ENCODE measurements at regions not wholly inside any gene's neighbourhood (a gene's known extent, or its start where the extent isn't known, plus 50 kb on each side); places are given as distances from the start of the nearest gene placed in this dataset.
"Not testable (repeated sequence)": the region's sequence is repeated elsewhere in the genome, so short reads cannot be mapped to it uniquely, and the experiment has no call there.

DNA sequence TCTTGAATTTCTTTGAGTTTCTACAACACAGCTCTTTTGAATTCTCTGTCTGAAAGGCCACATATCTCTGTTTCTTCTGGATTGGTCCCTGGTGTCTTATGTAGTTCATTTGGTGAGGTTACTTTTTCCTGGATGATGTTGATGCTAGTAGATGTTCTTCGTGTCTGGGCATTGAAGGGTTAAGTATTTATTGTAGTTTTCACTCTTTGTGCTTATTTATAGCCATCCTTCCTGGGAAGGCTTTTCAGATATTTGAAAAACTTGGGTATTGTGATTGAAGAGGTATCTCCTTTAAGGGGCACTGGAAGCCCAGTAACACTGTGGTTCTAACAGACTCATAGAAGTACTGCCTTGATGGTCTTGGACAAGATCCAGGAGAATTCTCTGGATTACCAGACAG lies 338.5 kb upstream of the SPRY2 start:
- Histone ChIP-seq H3K27ac (ENCODE audit: low read depth) (no peak overlapping the region), H3K36me3 (ENCODE audit: insufficient read depth) (no peaks in the 10 kb centered on the region), H3K4me1 (ENCODE audit: insufficient read depth) (no peaks in the 10 kb centered on the region), H3K4me3 (ENCODE audit: low read depth, low read length) (no peak overlapping the region)
- DNase-seq (ENCODE audit: extremely low spot score), result no peak
- 92% methylated on average over 1 of the region's 1 CpG for WGBS

GRCh38 chr13:80677227-80677626 lies 336.3 kb upstream of the SPRY2 start:
- DNase-seq (ENCODE audit: extremely low spot score), result no peak

GRCh38 chr13:80675442-80675841 lies 334.5 kb upstream of the SPRY2 start:
- 93% methylated on average over 2 of the region's 2 CpGs for WGBS
- DNase-seq (ENCODE audit: extremely low spot score); H3K27ac ChIP-seq (ENCODE audit: low read depth); H3K4me3 ChIP-seq (ENCODE audit: low read depth, low read length); H3K36me3 ChIP-seq (ENCODE audit: insufficient read depth); H3K4me1 ChIP-seq (ENCODE audit: insufficient read depth): not testable (repeated sequence)

More at GRCh38 chr13:80677227-80677626, 336.3 kb upstream of the SPRY2 start:
- H3K4me3 ChIP-seq (ENCODE audit: low read depth, low read length), result no peak overlapping the region
- H3K4me1 ChIP-seq (ENCODE audit: insufficient read depth), result no peaks in the 10 kb centered on the region
- H3K36me3 ChIP-seq (ENCODE audit: insufficient read depth), result no peaks in the 10 kb centered on the region
- H3K27ac ChIP-seq (ENCODE audit: low read depth), result no peak overlapping the region
- WGBS, result 94% methylated on average over 2 of the region's 2 CpGs

GRCh38 chr13:80671773-80672172 lies 330.8 kb upstream of the SPRY2 start:
- H3K27ac ChIP-seq (ENCODE audit: low read depth), result no peak overlapping the region
- no peaks in the 10 kb centered on the region for H3K4me1 ChIP-seq (ENCODE audit: insufficient read depth)
- no peak overlapping the region for H3K4me3 ChIP-seq (ENCODE audit: low read depth, low read length)
- no peak for DNase-seq (ENCODE audit: extremely low spot score)
- H3K36me3 ChIP-seq (ENCODE audit: insufficient read depth), result no peaks in the 10 kb centered on the region
- WGBS, result 90% methylated on average over 7 of the region's 7 CpGs

GRCh38 chr13:80669112-80669511 lies 328.2 kb upstream of the SPRY2 start:
- H3K4me1 ChIP-seq (ENCODE audit: insufficient read depth), result no peaks in the 10 kb centered on the region
- DNase-seq (ENCODE audit: extremely low spot score), result no peak
- no peak overlapping the region for H3K27ac ChIP-seq (ENCODE audit: low read depth)
- H3K36me3 ChIP-seq (ENCODE audit: insufficient read depth), result no peaks in the 10 kb centered on the region
- H3K4me3 ChIP-seq (ENCODE audit: low read depth, low read length), result no peak overlapping the region
- WGBS, result 87% methylated on average over 1 of the region's 1 CpG

GRCh38 chr13:80668452-80668851 lies 327.5 kb upstream of the SPRY2 start:
- no peak overlapping the region for H3K4me3 ChIP-seq (ENCODE audit: low read depth, low read length)
- H3K27ac ChIP-seq (ENCODE audit: low read depth), result no peak overlapping the region
- no peaks in the 10 kb centered on the region for H3K36me3 ChIP-seq (ENCODE audit: insufficient read depth)
- DNase-seq (ENCODE audit: extremely low spot score), result no peak
- WGBS, result 84% methylated on average over 2 of the region's 2 CpGs
- no peaks in the 10 kb centered on the region for H3K4me1 ChIP-seq (ENCODE audit: insufficient read depth)

DNA sequence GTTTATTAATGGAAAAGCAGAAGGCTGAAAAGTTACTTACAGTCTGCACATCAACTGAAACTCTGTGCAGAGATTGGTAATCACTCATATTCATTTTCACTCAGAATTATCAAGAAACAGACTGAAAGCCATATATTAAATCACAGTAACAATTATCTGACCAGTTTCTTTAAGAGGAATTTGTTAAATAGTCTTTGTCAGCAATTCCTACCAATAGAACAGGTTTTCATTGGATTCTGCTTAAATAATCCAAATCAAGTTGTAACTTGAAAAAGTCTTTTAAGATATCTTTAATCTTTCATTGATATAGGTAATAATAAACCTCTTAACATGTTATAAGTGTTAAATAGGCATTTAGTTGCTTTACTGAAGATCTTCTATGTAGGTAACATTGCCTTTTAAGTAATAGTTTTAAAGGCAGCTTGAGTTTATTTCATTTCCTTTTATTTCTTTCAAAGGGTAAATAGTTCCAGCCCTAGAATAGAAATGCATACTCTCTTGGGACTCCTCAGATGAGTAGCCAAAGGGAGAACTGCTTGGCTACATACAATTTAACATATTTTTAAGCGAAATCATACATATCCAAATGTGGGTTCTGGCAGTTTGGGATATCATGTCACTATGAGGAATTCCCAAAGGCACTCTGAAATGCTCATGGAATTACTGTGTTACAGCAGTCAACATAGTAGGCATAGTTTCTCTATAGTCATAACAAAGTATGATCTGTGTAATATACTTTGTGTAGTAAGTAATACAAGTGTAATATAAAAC lies 326.0 kb upstream of the SPRY2 start:
- 77% methylated on average over 1 of the region's 1 CpG for WGBS
- no peak for DNase-seq (ENCODE audit: extremely low spot score)
- Histone ChIP-seq H3K36me3 (ENCODE audit: insufficient read depth) (no peaks in the 10 kb centered on the region), H3K4me3 (ENCODE audit: low read depth, low read length) (no peak overlapping the region), H3K27ac (ENCODE audit: low read depth) (no peak overlapping the region), H3K4me1 (ENCODE audit: insufficient read depth) (no peaks in the 10 kb centered on the region)

GRCh38 chr13:80665792-80666333 lies 324.9 kb upstream of the SPRY2 start:
- no peak for DNase-seq (ENCODE audit: extremely low spot score)
- Histone ChIP-seq H3K4me3 (ENCODE audit: low read depth, low read length) (no peak overlapping the region), H3K36me3 (ENCODE audit: insufficient read depth) (no peaks in the 10 kb centered on the region), H3K4me1 (ENCODE audit: insufficient read depth) (no peaks in the 10 kb centered on the region), H3K27ac (ENCODE audit: low read depth) (no peak overlapping the region)
- WGBS, result 84% methylated on average over 3 of the region's 3 CpGs

DNA sequence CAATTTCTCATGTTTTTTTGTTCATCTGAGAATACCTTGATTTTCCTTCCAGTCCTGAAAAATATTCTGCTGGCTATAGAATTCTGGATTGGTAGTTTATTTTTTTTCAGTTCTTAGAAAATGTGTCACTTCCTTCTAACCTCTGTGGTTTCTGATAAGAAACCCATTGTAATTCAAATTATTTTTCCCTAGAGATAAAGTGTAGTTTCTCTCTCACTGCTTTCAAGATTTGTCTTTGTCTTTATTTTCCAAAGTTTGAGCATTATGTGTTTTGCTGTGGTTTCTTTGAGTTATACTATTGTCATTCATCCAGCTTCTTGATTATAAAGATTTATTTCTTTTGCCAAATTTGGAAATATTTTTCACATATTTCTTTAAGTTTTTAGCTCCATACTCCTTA lies 324.0 kb upstream of the SPRY2 start:
- Histone ChIP-seq H3K27ac (ENCODE audit: low read depth) (no peak overlapping the region), H3K4me3 (ENCODE audit: low read depth, low read length) (no peak overlapping the region), H3K4me1 (ENCODE audit: insufficient read depth) (no peaks in the 10 kb centered on the region), H3K36me3 (ENCODE audit: insufficient read depth) (no peaks in the 10 kb centered on the region)
- DNase-seq (ENCODE audit: extremely low spot score), result no peak

GRCh38 chr13:80663788-80664187 lies 322.9 kb upstream of the SPRY2 start:
- no peak for DNase-seq (ENCODE audit: extremely low spot score)
- Histone ChIP-seq H3K4me1 (ENCODE audit: insufficient read depth) (no peaks in the 10 kb centered on the region), H3K27ac (ENCODE audit: low read depth) (no peak overlapping the region), H3K4me3 (ENCODE audit: low read depth, low read length) (no peak overlapping the region), H3K36me3 (ENCODE audit: insufficient read depth) (no peaks in the 10 kb centered on the region)
- WGBS, result 84% methylated on average over 1 of the region's 1 CpG

- WGBS, result 95% methylated on average over 16 of the region's 16 CpGs
- Histone ChIP-seq H3K4me3 (ENCODE audit: low read depth, low read length) (no peak overlapping the region), H3K4me1 (ENCODE audit: insufficient read depth) (no peaks in the 10 kb centered on the region), H3K36me3 (ENCODE audit: insufficient read depth) (no peaks in the 10 kb centered on the region), H3K27ac (ENCODE audit: low read depth) (no peak overlapping the region)
- no peak for DNase-seq (ENCODE audit: extremely low spot score)
Measured at GRCh38 chr13:80658705-80659104, 317.8 kb upstream of the SPRY2 start.

DNA sequence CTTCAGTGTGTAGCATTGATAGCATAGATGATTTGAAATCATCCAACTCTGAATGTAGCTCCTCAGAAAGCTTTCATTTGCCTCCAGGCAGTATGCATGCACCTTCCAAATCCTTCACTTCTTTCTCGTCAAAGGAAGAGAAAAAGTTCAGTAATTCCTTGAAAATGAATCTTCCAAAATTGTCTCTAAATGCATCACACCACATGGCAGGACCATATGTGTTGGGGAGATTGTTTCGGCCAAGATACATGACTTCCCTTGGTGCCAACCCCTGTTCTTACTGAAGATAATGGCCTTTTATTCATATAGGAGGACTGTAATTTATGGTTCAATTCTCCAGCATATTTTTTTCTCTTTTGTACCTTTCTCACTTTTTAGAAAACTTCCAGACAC lies 315.6 kb upstream of the SPRY2 start:
- DNase-seq (ENCODE audit: extremely low spot score), result no peak
- H3K36me3 ChIP-seq (ENCODE audit: insufficient read depth), result no peaks in the 10 kb centered on the region
- H3K27ac ChIP-seq (ENCODE audit: low read depth), result no peak overlapping the region
- H3K4me3 ChIP-seq (ENCODE audit: low read depth, low read length), result no peak overlapping the region
- H3K4me1 ChIP-seq (ENCODE audit: insufficient read depth), result no peaks in the 10 kb centered on the region
- WGBS, result 95% methylated on average over 2 of the region's 2 CpGs

DNA sequence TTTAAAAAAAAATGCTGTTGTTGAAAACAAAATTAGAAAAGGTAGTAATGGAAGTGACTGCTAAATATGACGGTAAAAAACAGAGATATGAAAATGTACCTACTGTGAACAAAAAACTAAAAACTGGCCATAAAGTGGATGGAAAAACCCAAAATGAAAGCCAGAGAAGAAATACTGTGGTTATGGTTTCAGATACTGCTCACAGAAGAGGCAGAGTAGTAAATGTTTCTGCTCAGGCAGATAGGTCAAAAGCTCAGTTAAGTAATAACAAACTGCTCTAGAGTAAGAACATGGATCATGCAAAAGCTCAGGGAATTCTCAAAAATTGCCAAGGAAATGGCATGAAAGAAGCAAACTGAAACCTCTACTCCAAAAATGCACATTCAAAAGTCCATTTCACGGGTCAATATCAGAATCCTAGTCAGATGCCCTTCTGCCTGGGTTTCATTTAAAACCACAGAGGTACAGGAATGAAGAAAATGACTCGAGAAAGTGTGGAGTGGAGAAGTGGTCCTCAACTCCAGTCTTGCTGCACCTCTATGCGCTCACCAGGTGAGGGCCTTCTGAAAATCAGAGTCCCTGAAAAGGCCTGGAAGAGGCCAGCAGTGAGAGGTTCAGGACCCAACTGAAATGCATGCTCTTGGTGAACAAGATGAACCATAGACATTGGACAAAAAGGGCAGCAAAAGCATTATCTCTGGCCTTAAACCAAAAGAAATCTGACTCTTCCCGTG lies 315.0 kb upstream of the SPRY2 start:
- H3K27ac ChIP-seq (ENCODE audit: low read depth), result no peak overlapping the region
- H3K36me3 ChIP-seq (ENCODE audit: insufficient read depth), result no peaks in the 10 kb centered on the region
- no peak overlapping the region for H3K4me3 ChIP-seq (ENCODE audit: low read depth, low read length)
- no peak for DNase-seq (ENCODE audit: extremely low spot score)
- WGBS, result 87% methylated on average over 5 of the region's 5 CpGs
- H3K4me1 ChIP-seq (ENCODE audit: insufficient read depth), result no peaks in the 10 kb centered on the region

DNA sequence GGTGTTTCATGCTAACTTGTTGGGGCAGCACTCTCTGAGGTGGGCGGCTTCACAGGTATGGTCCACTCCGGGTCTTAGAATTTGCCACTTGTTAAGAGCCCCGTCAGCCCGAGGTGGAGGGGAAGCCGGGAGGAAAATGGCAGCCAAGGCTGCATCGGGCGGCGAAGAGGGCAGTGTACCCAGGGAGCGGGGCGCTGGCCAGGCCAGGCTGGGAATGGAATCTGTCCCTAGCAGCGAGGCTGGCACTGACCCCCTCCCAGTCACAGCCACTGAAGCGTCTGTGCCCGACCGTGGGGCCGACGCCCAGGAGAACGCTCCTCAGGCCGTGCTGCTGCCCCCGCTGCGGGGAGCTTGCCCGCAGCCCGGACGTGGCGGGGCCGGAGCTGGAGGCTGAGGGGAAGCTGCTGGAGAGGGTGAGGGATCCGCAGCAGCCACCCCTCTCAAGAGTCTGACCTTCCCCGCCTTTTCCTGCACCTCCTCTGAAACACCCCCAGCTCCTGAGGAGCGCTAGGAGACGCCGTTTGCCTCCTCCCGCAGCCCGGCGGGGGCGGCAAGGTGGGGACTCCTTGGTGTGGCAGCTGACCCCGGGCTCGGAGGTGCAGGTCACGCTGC lies 313.8 kb upstream of the SPRY2 start:
- Histone ChIP-seq H3K27ac (ENCODE audit: low read depth) (no peak overlapping the region), H3K4me3 (ENCODE audit: low read depth, low read length) (no peak overlapping the region), H3K4me1 (ENCODE audit: insufficient read depth) (no peaks in the 10 kb centered on the region), H3K36me3 (ENCODE audit: insufficient read depth) (no peaks in the 10 kb centered on the region)
- WGBS, result 61% methylated on average over 37 of the region's 37 CpGs
- DNase-seq (ENCODE audit: extremely low spot score), result no peak
